Keratinocyte (primary cell): ENCODE measurements at regions not wholly inside any gene's neighbourhood (a gene's known extent, or its start where the extent isn't known, plus 50 kb on each side); places are given as distances from the start of the nearest gene placed in this dataset.

ENCODE experiments used
- CTCF ChIP-seq, 3 experiments: IDR thresholded peaks in 1 of 3; conservative IDR thresholded peaks in 1 of 3; optimal IDR thresholded peaks in 1 of 3; 2 replicates in 2 of 3; 3 replicates in 1 of 3; pipeline versions ENCODE3 to v1.5.1; 2011; ENCODE audit warnings: low read length in 3 of 3, mild to moderate bottlenecking in 3 of 3, moderate library complexity in 2 of 3, control low read depth in 1 of 3, inconsistent platforms in 1 of 3; ENCODE audit not compliant: insufficient read depth in 2 of 3; ENCODE audit errors: extremely low read depth in 1 of 3
- EZH2 ChIP-seq: IDR thresholded peaks from one replicate; pipeline ENCODE4 v1.6.1; 2012; ENCODE audit warnings: inconsistent platforms, mild to moderate bottlenecking, low read length, moderate library complexity

- no peak for TF ChIP-seq CTCF (optimal IDR thresholded peaks at IDR 0.05 in 1 of 3, IDR thresholded peaks at IDR 0.05 in 1 of 3, conservative IDR thresholded peaks at IDR 0.05 in 1 of 3; ENCODE audit: extremely low read depth in 1 of 3, insufficient read depth in 2 of 3, low read length in 3 of 3)
- TF ChIP-seq EZH2 = no peak
Measured at GRCh38 chr1:99482750-99483149, 163.2 kb upstream of the PALMD start.
